ENCODE measurements at regions not wholly inside any gene's neighbourhood (a gene's known extent, or its start where the extent isn't known, plus 50 kb on each side); places are given as distances from the start of the nearest gene placed in this dataset.

DNA sequence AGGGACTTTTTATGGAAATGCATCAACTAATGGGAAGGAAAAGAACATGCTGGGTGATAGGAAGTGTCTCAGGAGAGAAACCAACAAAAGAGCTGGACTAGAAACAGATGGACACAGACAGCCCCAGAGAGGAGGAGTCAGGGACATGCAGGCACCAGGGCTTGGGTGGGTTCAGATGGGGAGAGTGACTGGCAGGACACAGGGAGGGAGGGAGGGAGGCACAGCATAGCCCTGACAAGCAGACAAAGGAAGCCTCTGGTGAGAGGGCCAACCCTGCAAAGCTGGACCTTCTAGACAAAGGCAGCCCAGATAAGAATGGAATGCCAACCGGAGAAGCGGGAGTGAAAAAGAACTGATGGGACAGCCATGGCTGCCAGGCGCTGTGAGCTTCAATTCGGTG is 568.8 kb downstream of the AJAP1 start:
- no peaks in the 10 kb centered on the region for H3K9me2 ChIP-seq (ENCODE audit: insufficient read depth, low read length)
- H3K4me2 ChIP-seq (ENCODE audit: low read length): no peak overlapping the region
- no peak overlapping the region for H3K9ac ChIP-seq (ENCODE audit: low read length)
- no peaks in the 10 kb centered on the region for H3K36me3 ChIP-seq (ENCODE audit: insufficient read depth, low read length)
- H3K27me3 ChIP-seq (ENCODE audit: insufficient read depth, low read depth, low read length): no peaks in the 10 kb centered on the region
- H2AFZ ChIP-seq (ENCODE audit: low read depth, low read length): no peak overlapping the region
- H3K27ac ChIP-seq (ENCODE audit: low read length): no peak overlapping the region
- H3F3A ChIP-seq (ENCODE audit: insufficient read depth, low read length, poor library complexity, severe bottlenecking): no peaks in the 10 kb centered on the region
- no peak overlapping the region for H3K4me3 ChIP-seq (ENCODE audit: low read length)
- TF ChIP-seq RAD21 (conservative IDR thresholded peaks at IDR 0.05) (no peak), MXI1 (conservative IDR thresholded peaks at IDR 0.05; ENCODE audit: poor library complexity, severe bottlenecking) (no peak), POLR2AphosphoS5 (IDR thresholded peaks at IDR 0.05) (no peak), EP300 (conservative IDR thresholded peaks at IDR 0.05; ENCODE audit: poor library complexity, severe bottlenecking) (no peak), TAF1 (IDR thresholded peaks at IDR 0.05; ENCODE audit: low read depth) (no peak), SMC3 (conservative IDR thresholded peaks at IDR 0.05; ENCODE audit: poor library complexity) (no peak), EZH2 (IDR thresholded peaks at IDR 0.05; ENCODE audit: borderline replicate concordance, insufficient read depth, low read length, poor library complexity, severe bottlenecking) (no peak)
- TF ChIP-seq, protein P1, sequence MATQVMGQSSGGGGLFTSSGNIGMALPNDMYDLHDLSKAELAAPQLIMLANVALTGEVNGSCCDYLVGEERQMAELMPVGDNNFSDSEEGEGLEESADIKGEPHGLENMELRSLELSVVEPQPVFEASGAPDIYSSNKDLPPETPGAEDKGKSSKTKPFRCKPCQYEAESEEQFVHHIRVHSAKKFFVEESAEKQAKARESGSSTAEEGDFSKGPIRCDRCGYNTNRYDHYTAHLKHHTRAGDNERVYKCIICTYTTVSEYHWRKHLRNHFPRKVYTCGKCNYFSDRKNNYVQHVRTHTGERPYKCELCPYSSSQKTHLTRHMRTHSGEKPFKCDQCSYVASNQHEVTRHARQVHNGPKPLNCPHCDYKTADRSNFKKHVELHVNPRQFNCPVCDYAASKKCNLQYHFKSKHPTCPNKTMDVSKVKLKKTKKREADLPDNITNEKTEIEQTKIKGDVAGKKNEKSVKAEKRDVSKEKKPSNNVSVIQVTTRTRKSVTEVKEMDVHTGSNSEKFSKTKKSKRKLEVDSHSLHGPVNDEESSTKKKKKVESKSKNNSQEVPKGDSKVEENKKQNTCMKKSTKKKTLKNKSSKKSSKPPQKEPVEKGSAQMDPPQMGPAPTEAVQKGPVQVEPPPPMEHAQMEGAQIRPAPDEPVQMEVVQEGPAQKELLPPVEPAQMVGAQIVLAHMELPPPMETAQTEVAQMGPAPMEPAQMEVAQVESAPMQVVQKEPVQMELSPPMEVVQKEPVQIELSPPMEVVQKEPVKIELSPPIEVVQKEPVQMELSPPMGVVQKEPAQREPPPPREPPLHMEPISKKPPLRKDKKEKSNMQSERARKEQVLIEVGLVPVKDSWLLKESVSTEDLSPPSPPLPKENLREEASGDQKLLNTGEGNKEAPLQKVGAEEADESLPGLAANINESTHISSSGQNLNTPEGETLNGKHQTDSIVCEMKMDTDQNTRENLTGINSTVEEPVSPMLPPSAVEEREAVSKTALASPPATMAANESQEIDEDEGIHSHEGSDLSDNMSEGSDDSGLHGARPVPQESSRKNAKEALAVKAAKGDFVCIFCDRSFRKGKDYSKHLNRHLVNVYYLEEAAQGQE (IDR thresholded peaks at IDR 0.05; ENCODE audit: borderline replicate concordance): no peak
- TF ChIP-seq, protein P2, sequence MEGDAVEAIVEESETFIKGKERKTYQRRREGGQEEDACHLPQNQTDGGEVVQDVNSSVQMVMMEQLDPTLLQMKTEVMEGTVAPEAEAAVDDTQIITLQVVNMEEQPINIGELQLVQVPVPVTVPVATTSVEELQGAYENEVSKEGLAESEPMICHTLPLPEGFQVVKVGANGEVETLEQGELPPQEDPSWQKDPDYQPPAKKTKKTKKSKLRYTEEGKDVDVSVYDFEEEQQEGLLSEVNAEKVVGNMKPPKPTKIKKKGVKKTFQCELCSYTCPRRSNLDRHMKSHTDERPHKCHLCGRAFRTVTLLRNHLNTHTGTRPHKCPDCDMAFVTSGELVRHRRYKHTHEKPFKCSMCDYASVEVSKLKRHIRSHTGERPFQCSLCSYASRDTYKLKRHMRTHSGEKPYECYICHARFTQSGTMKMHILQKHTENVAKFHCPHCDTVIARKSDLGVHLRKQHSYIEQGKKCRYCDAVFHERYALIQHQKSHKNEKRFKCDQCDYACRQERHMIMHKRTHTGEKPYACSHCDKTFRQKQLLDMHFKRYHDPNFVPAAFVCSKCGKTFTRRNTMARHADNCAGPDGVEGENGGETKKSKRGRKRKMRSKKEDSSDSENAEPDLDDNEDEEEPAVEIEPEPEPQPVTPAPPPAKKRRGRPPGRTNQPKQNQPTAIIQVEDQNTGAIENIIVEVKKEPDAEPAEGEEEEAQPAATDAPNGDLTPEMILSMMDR (IDR thresholded peaks at IDR 0.05; ENCODE audit: poor library complexity, severe bottlenecking): no peak
- no peaks in the 10 kb centered on the region for H4K20me1 ChIP-seq (ENCODE audit: insufficient read depth)
- no peaks in the 10 kb centered on the region for H3K79me2 ChIP-seq (replicated peaks; ENCODE audit: insufficient read depth, low read length)
- H3K9me3 ChIP-seq (ENCODE audit: low read length): no peaks in the 10 kb centered on the region

DNA sequence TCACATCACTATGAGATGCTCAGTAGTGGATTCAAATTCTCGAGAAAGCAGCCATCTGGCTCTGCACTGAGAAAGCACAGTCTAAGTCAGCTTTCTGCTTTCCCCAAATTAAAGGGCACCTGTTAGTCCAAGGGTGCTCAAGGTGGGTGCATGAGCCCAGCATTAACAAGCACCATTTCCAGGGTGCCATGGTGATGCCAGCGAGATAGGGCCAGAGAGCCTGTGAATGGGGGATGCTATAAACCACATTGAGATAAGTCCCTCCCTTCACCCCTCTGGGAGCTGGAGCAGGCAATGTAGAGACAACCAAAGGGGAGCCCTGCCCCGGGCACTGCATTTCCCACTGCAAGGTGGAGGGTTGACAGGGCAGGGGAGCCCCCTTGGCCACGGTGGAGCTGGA is 568.2 kb downstream of the AJAP1 start:
- Histone ChIP-seq H3K27me3 (ENCODE audit: insufficient read depth, low read depth, low read length) (no peaks in the 10 kb centered on the region), H3K9me3 (ENCODE audit: low read length) (no peaks in the 10 kb centered on the region), H3K27ac (ENCODE audit: low read length) (no peak overlapping the region), H3K9ac (ENCODE audit: low read length) (no peak overlapping the region), H3F3A (ENCODE audit: insufficient read depth, low read length, poor library complexity, severe bottlenecking) (no peaks in the 10 kb centered on the region), H2AFZ (ENCODE audit: low read depth, low read length) (no peak overlapping the region), H3K79me2 (replicated peaks; ENCODE audit: insufficient read depth, low read length) (no peaks in the 10 kb centered on the region), H4K20me1 (ENCODE audit: insufficient read depth) (no peaks in the 10 kb centered on the region), H3K9me2 (ENCODE audit: insufficient read depth, low read length) (no peaks in the 10 kb centered on the region), H3K4me3 (ENCODE audit: low read length) (no peak overlapping the region), H3K4me2 (ENCODE audit: low read length) (no peak overlapping the region), H3K36me3 (ENCODE audit: insufficient read depth, low read length) (no peaks in the 10 kb centered on the region)
- TF ChIP-seq RAD21 (conservative IDR thresholded peaks at IDR 0.05) (no peak), TAF1 (IDR thresholded peaks at IDR 0.05; ENCODE audit: low read depth) (no peak), SMC3 (conservative IDR thresholded peaks at IDR 0.05; ENCODE audit: poor library complexity) (no peak), POLR2AphosphoS5 (IDR thresholded peaks at IDR 0.05) (no peak), MXI1 (conservative IDR thresholded peaks at IDR 0.05; ENCODE audit: poor library complexity, severe bottlenecking) (no peak), EP300 (conservative IDR thresholded peaks at IDR 0.05; ENCODE audit: poor library complexity, severe bottlenecking) (no peak), EZH2 (IDR thresholded peaks at IDR 0.05; ENCODE audit: borderline replicate concordance, insufficient read depth, low read length, poor library complexity, severe bottlenecking) (no peak)
- TF ChIP-seq, protein P2 (IDR thresholded peaks at IDR 0.05; ENCODE audit: poor library complexity, severe bottlenecking): no peak
- TF ChIP-seq, protein P1 (IDR thresholded peaks at IDR 0.05; ENCODE audit: borderline replicate concordance): no peak
